ENCODE measurements at regions not wholly inside any gene's neighbourhood (a gene's known extent, or its start where the extent isn't known, plus 50 kb on each side); places are given as distances from the start of the nearest gene placed in this dataset.

- DNase-seq (ENCODE audit: extremely low read depth, low read depth): no peak
- no peak overlapping the region for H3K4me3 ChIP-seq (replicated peaks; ENCODE audit: low read depth, low read length)
- TF ChIP-seq CTCF (IDR thresholded peaks at IDR 0.05; ENCODE audit: low read depth, low read length, missing control alignments): no peak
Observed at GRCh38 chr16:66154801-66155200, 211.7 kb upstream of the CDH5 start.

DNA sequence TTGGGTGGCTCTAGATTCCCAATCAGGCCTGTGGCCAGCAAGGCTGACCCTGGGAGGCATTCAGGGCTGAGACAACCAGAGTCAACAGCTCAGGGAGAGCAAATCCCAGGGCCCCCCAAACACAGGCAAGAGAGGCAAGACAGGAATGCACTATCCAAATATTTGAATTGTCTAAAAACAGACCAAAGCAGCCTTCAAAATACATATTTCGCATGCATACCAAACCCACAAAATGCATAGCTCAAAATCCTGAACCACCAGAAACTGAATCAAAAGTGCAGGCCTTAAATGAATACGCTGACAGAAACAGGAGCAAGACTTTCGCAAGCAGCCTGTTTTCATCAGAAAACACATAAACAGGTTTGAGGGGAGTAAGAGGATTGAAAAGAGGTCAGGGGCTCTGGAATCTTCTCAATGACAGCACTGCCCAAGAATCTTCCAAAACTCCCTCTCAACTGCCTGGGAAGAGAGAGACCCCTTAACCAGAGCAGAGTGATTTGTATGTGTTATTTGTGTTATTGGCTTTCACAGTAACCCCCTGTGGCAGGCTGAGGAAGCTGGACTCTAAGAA is 213.6 kb upstream of the CDH5 start:
- H3K4me3 ChIP-seq (replicated peaks; ENCODE audit: low read depth, low read length): no peak overlapping the region
- no peak for TF ChIP-seq CTCF (IDR thresholded peaks at IDR 0.05; ENCODE audit: low read depth, low read length, missing control alignments)
- no peak for DNase-seq (ENCODE audit: extremely low read depth, low read depth)

DNA sequence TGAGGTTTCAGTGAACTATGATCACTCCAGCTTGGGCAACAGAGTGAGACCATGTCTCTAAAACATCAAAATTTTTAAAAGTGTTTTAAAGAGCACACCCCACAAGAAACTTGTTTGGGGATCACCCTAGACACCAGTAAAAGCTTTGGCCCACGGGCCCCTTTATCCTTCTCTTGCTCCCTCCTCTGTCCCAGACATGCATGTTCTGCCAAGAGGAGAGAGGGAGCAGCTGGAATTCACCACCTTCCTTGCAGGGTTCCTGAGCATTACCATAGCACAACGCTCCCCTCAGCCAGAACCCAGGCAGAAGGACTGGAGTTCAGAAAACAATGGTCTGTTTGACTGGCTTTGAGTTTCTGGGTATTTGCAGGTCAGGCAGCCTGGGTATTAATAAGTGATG is 214.3 kb upstream of the CDH5 start:
- no peak for TF ChIP-seq CTCF (IDR thresholded peaks at IDR 0.05; ENCODE audit: low read depth, low read length, missing control alignments)
- no peak overlapping the region for H3K4me3 ChIP-seq (replicated peaks; ENCODE audit: low read depth, low read length)

GRCh38 chr16:66150698-66151482 is 215.6 kb upstream of the CDH5 start:
- TF ChIP-seq CTCF (IDR thresholded peaks at IDR 0.05; ENCODE audit: low read depth, low read length, missing control alignments): no peak
- no peak overlapping the region for H3K4me3 ChIP-seq (replicated peaks; ENCODE audit: low read depth, low read length)
- no peak for DNase-seq (ENCODE audit: extremely low read depth, low read depth)

More for the DNA sequence above, 214.3 kb upstream of the CDH5 start:
- no peak for DNase-seq (ENCODE audit: extremely low read depth, low read depth)

DNA sequence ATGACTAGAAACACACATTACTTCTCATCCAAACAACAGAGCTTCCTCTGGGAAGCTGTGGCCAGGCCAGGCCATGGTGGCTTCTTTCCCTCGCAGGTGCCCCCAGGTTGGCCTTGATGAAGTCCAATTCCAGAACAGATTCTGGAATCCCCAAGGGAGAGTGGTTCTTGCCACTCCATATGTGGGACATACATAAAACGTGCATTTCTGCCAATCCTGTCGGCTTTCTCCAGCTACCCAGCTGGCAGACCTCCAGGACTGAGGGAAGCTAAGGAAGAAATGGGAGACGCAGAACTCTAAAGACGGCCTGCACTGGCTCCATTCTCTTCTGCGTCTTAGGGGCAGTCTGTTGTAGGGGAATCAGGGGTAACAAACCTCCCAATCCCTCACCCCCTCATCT is 219.2 kb upstream of the CDH5 start:
- DNase-seq (ENCODE audit: extremely low read depth, low read depth): no peak
- TF ChIP-seq CTCF (IDR thresholded peaks at IDR 0.05; ENCODE audit: low read depth, low read length, missing control alignments): no peak
- no peak overlapping the region for H3K4me3 ChIP-seq (replicated peaks; ENCODE audit: low read depth, low read length)

- no peak for TF ChIP-seq CTCF (IDR thresholded peaks at IDR 0.05; ENCODE audit: low read depth, low read length, missing control alignments)
- no peak overlapping the region for H3K4me3 ChIP-seq (replicated peaks; ENCODE audit: low read depth, low read length)
- no peak for DNase-seq (ENCODE audit: extremely low read depth, low read depth)
Observed at GRCh38 chr16:66146798-66147197, 219.7 kb upstream of the CDH5 start.
